Heart left ventricle (tissue), 16 donors: ENCODE measurements at regions not wholly inside any gene's neighbourhood (a gene's known extent, or its start where the extent isn't known, plus 50 kb on each side); places are given as distances from the start of the nearest gene placed in this dataset.
A peak's percentile ranks its signal among the peaks of the same experiment; 100 is the strongest.

Experiments
- ATAC-seq, 4 donors: fragments of 200-7000 bp; cut with Tn5 transposase; one replicate each; pipeline ENCODE4 v1.9.1; 2020 to 2022; ENCODE audit warnings: moderate library complexity in 4 of 4, mild to moderate bottlenecking in 3 of 4, moderate number of reproducible peaks in 1 of 4
- DNase-seq, 5 donors: peaks; one replicate each; pipeline ENCODE4 v3.0.0-alpha.2; 2020
- H3K27ac ChIP-seq, 12 donors: fragments of 200-600 bp; sonication (generic) in 4 of 12; one replicate each; pipeline versions ENCODE4 v1.5.0 to v1.8.0; 2016 to 2022; ENCODE audit warnings: mild to moderate bottlenecking in 2 of 12
- H3K27me3 ChIP-seq, 9 donors: fragments of 200-600 bp; sonication (generic) in 2 of 9; one replicate each; pipeline versions ENCODE4 v1.5.1 to v1.8.0; 2016 to 2022; ENCODE audit warnings: mild to moderate bottlenecking in 3 of 9
- H3K36me3 ChIP-seq, 9 donors: fragments of 200-600 bp; sonication (generic) in 2 of 9; one replicate each; pipeline versions ENCODE4 v1.5.0 to v1.8.0; 2018 to 2022; ENCODE audit warnings: mild to moderate bottlenecking in 2 of 9
- H3K4me1 ChIP-seq, 12 donors: fragments of 200-600 bp; sonication (generic) in 4 of 12; one replicate each; pipeline versions ENCODE4 v1.5.0 to v1.8.0; 2016 to 2022; ENCODE audit warnings: mild to moderate bottlenecking in 3 of 12
- H3K4me3 ChIP-seq, 12 donors: fragments of 200-600 bp; sonication (generic) in 4 of 12; one replicate each; pipeline versions ENCODE4 v1.5.0 to v1.8.0; 2017 to 2022; ENCODE audit warnings: mild to moderate bottlenecking in 9 of 12, moderate library complexity in 4 of 12
- H3K9me3 ChIP-seq, 12 donors: fragments of 200-600 bp; sonication (generic) in 4 of 12; one replicate each; pipeline versions ENCODE4 v1.5.0 to v1.8.0; 2016 to 2022; ENCODE audit warnings: mild to moderate bottlenecking in 1 of 12
- POLR2A ChIP-seq, 2 donors: fragments of 450-650 bp; IDR thresholded peaks; one replicate each; pipeline ENCODE4 v1.6.1; 2017; ENCODE audit warnings: antibody characterized with exemption in 2 of 2, mild to moderate bottlenecking in 2 of 2, moderate library complexity in 2 of 2
- WGBS, 4 donors: extraction: QIAGEN DNeasy Blood & Tissue Kit in 2 of 4; methylation state at CpG; one replicate each; pipeline versions ENCODE4 v1.1.5 to v1.1.7; 2013 to 2018; 5-methylcytosine and 5-hydroxymethylcytosine counted together
- intact Hi-C, 10 donors: fragments of 100-400 bp; cut with DNase I; formaldehyde crosslinking; loops; one replicate each; pipeline versions ENCODE4 v1.11.1 to v1.14.2; 2022
- TF ChIP-seq, protein P1 (sequence below), 12 donors: fragments of 200-600 bp; sonication (generic) in 4 of 12; IDR thresholded peaks; one replicate each; pipeline versions ENCODE4 v1.5.0 to v1.8.0; 2018 to 2022; ENCODE audit warnings: antibody characterized with exemption in 12 of 12, mild to moderate bottlenecking in 5 of 12
- donor health status: ischemic (EF 13 %, LVEDD 7.1; RV severe dilation, severe dysfunction).
- donor health status: healthy with polysubstance abuse.
- donor health status: DM: no; HTN: yes; CAD: no.
- donor health status: DM: no; HTN: no; CAD: no.
- donor health status: ischemic (EF 25% LVEDD 6.9; RV normal size, moderate dysfunction).
- donor health status: ischemic (EF 25% LVEDD 5.7; RV mildly dilated, moderate dysfunction).
- donor health status: healthy.
- donor health status: DM: yes; HTN: yes; CAD: no.
- donor health status: ischemic (EF 35%, LVEDD 5.7; RV mildly dilated, moderate dysfunction).
- donor health status: nonischemic (EF 11% LVEDD 7.7; RV severe dilation, severe dysfunction).
- donor health status: DM: yes; HTN: yes; CAD: no.
- donor health status: PGD.
- donor health status: ischemic (EF 29% LVEDD 5.4; RV normal size, mild dysfunction).
- donor health status: nonischemic (EF 23%, LVEDD 6.1; RV moderate dilation, normal function).

DNA sequence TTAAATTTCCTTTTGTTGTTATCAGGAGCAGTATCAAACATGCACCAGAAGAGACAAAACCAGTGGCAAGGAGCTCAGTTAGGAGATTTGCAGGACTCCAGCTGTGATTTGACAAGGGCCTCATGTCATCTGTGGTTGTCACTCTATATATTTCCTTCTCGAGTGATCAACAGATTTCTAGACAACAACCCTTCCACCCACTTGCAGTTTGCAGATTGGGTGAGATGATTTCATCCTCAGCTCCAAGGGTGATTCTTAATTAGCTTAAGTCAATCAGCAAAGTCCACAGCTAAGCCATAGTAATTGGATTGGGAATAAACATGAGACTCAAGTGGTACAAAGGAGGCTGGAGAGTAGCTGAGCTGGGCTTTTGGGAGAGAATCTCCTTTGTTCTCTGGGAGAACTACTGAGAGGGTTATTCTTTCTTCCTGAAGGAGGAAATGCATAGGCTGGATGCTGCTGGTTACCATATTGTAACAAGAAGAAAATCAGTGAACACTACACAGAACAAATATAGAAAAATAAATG, 192.8 kb downstream of the PPARGC1A start:
- H3K4me1 ChIP-seq, result no peaks in the 10 kb centered on the region
- H3K36me3 ChIP-seq, result no peaks in the 10 kb centered on the region
- intact Hi-C loops, result no loop called here
- 56 to 66% (median 64%) methylated on average over 1 of the region's 1 CpG for WGBS, 4 donors
- H3K4me3 ChIP-seq, result no peak overlapping the region
- ATAC-seq (no peak), DNase-seq (no peak)
- no peak overlapping the region for H3K27ac ChIP-seq
- TF ChIP-seq, protein P1, sequence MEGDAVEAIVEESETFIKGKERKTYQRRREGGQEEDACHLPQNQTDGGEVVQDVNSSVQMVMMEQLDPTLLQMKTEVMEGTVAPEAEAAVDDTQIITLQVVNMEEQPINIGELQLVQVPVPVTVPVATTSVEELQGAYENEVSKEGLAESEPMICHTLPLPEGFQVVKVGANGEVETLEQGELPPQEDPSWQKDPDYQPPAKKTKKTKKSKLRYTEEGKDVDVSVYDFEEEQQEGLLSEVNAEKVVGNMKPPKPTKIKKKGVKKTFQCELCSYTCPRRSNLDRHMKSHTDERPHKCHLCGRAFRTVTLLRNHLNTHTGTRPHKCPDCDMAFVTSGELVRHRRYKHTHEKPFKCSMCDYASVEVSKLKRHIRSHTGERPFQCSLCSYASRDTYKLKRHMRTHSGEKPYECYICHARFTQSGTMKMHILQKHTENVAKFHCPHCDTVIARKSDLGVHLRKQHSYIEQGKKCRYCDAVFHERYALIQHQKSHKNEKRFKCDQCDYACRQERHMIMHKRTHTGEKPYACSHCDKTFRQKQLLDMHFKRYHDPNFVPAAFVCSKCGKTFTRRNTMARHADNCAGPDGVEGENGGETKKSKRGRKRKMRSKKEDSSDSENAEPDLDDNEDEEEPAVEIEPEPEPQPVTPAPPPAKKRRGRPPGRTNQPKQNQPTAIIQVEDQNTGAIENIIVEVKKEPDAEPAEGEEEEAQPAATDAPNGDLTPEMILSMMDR (IDR thresholded peaks at IDR 0.05), result no peak
- no peak for TF ChIP-seq POLR2A (IDR thresholded peaks at IDR 0.05)
- no peaks in the 10 kb centered on the region for H3K27me3 ChIP-seq
- H3K9me3 ChIP-seq, result no peaks in the 10 kb centered on the region

DNA sequence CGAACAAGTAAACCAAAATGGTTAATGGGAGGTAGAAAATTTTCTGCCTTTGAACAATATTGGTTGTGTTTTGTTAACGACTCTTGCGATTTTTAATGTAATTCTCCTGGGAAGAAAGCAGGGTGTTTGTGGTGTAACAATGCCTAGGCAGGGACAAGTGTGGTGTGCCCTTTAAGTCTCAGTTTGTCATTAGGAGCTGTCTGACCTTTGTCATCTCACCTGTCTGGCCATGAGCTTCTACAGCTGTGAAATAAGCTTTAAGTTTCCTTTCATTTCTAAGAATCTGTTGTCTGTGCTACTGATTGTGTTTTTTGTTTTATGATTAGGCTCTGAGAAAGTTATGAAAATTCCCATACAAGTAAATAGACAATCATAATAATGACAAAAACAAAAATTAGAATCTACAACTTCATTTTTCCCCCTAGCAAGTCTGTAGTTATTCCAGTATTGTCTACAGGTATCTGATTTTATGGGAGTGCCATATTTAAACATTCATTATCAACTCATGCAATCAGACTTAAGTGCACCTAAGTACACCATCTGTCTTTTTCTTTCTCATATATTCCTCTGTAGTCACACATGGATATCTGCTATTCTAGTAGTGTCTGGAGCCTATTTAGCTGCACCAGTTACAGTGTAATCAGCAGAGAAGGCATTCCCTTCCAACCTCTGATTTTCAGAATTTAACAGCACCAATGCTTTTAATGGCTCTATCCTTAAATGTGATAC, 203.5 kb downstream of the PPARGC1A start:
- H3K36me3 ChIP-seq, result no peaks in the 10 kb centered on the region
- DNase-seq, result no peak
- intact Hi-C loops, result loop anchor here in 1 of 10 donors (10.0 kb wide), 1 partner anchor 728 kb away; no protein-coding TSS in a partner anchor
- TF ChIP-seq, protein P1 (IDR thresholded peaks at IDR 0.05), result no peak
- no peak for TF ChIP-seq POLR2A (IDR thresholded peaks at IDR 0.05)
- no peak for ATAC-seq
- no peak overlapping the region for H3K4me3 ChIP-seq
- no peaks in the 10 kb centered on the region for H3K27me3 ChIP-seq
- no peaks in the 10 kb centered on the region for H3K4me1 ChIP-seq
- H3K9me3 ChIP-seq, result peaks cover 0 to 3% (median 0%) of the 10 kb centered on the region in 12 donors
- H3K27ac ChIP-seq, result no peak overlapping the region
- 90 to 95% (median 93%) methylated on average over 3 of the region's 3 CpGs for whole genome bisulfite sequencing, 4 donors

DNA sequence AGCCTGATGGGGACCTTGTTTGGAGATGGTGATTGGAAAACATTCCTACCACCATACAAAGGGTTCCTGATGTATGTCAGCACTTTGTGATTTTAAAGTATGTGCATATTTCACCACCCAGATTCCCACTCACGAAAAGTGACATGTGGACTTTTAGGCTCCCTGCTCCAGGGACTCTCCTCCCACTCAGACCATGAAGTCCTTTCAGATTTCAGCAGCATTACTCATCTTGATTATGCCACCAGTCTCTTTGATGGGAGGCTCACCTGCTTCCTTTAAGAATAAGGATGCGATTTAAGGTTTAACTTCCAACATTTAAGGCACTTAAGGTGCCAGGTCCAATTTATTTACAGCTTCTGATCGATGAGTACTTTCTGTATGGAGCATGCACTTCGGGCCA, 204.4 kb downstream of the PPARGC1A start:
- ATAC-seq, result no peak
- intact Hi-C loops, result loop anchor here in 1 of 10 donors (10.0 kb wide), 1 partner anchor 729 kb away; no protein-coding TSS in a partner anchor
- Histone ChIP-seq H3K4me3 (no peak overlapping the region), H3K4me1 (no peaks in the 10 kb centered on the region), H3K27me3 (no peaks in the 10 kb centered on the region), H3K27ac (no peak overlapping the region), H3K9me3 (peaks cover 0 to 3% (median 0%) of the 10 kb centered on the region in 12 donors), H3K36me3 (no peaks in the 10 kb centered on the region)
- no peak for DNase-seq
- 79 to 87% (median 84%) methylated on average over 4 of the region's 4 CpGs for WGBS, 4 donors
- TF ChIP-seq, protein P1 (IDR thresholded peaks at IDR 0.05), result no peak
- no peak for TF ChIP-seq POLR2A (IDR thresholded peaks at IDR 0.05)

DNA sequence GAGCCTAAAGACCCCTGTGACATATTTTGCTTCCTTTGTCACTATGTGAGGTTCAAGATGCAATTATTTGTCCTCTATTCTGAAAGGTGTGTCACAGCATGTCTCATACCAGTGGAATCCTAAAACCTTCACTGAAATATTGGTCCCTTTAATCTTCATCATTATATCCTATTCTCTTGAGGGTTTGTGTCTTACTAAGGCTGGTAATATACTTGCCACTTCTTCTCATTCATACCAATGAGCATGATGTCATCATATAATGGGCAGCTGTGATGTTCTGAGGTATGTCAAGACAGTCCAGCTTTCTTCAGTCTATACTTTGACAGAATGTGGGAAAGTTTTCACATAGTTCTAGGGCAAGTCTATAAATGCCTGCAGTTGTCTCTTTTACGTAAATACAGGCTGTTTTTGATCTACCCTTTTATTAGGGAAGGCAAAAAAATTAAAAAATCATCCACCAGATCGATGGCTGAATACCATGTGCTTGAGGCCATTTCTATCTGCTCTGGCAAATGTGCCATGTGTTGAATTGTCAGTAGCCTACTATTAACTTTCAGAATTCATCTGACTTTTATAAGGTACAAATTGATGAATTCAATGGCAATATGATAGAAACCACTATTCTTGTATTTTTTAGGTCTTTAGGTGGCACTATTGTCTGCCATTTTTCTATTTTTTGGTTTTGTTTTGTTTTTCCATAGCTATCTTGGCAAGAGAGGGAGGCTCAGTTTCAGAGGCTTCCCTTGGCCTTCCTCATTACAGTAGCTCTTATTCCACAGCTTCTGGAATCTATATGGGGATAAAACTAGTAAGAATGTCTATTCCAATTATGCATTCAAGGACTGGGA, 209.0 kb downstream of the PPARGC1A start:
- Histone ChIP-seq H3K4me1 (no peaks in the 10 kb centered on the region), H3K9me3 (no peaks in the 10 kb centered on the region), H3K36me3 (no peaks in the 10 kb centered on the region), H3K27me3 (no peaks in the 10 kb centered on the region), H3K4me3 (no peak overlapping the region), H3K27ac (no peak overlapping the region)
- DNase-seq (no peak), ATAC-seq (no peak)
- intact Hi-C loops, result loop anchor here in 1 of 10 donors (10.0 kb wide), 1 partner anchor 734 kb away; no protein-coding TSS in a partner anchor
- WGBS, 4 donors, result 71 to 82% (median 76%) methylated on average over 2 of the region's 2 CpGs
- TF ChIP-seq POLR2A (IDR thresholded peaks at IDR 0.05), result no peak
- TF ChIP-seq, protein P1 (IDR thresholded peaks at IDR 0.05), result peak in 1 of 12 donors; percentile 28
